ENCODE measurements at regions not wholly inside any gene's neighbourhood (a gene's known extent, or its start where the extent isn't known, plus 50 kb on each side); places are given as distances from the start of the nearest gene placed in this dataset.
"Not testable (repeated sequence)": the region's sequence is repeated elsewhere in the genome, so short reads cannot be mapped to it uniquely, and the experiment has no call there.

DNA sequence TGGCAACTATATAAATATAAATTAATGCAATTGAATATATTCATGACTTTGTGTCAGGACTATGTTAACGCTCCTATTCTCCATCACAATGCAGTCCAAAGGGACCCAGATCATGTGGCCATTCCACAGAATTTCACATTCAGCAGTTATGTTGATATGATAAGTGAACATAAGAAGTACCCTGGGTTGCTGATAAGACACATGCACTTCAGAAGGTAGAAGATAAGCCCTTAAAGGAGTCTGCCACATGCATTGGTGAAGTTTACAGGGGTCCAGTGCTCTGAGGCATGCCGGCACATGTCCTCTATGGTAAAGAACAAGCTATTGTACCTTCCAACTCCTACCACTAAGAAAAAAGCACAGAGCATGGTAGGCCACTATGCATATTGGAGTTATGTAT lies 76.4 kb downstream of the PHAX start:
- Histone ChIP-seq H3K27ac (no peak overlapping the region), H3K4me1 (replicated peaks) (0 out of 2 replicates have a peak, but pooled peaks cover 4% of the 10 kb centered on the region), H3K9me3 (replicated peaks) (no peaks in the 10 kb centered on the region), H3K4me3 (no peak overlapping the region), H3K36me3 (no peaks in the 10 kb centered on the region), H3K27me3 (replicated peaks) (no peaks in the 10 kb centered on the region)
- no peak for DNase-seq (ENCODE audit: low read depth in 1 of 2, low spot score in 2 of 2)

- no peaks in the 10 kb centered on the region for H3K9me3 ChIP-seq (replicated peaks)
- DNase-seq (ENCODE audit: low read depth in 1 of 2, low spot score in 2 of 2) = peak in 1 of 2 experiments; percentile 28
- H3K27me3 ChIP-seq (replicated peaks) = no peaks in the 10 kb centered on the region
- no peak overlapping the region for H3K27ac ChIP-seq
- no peak overlapping the region for H3K4me3 ChIP-seq
- 0 out of 2 replicates have a peak, but pooled peaks cover 4% of the 10 kb centered on the region for H3K4me1 ChIP-seq (replicated peaks)
- no peaks in the 10 kb centered on the region for H3K36me3 ChIP-seq
Observed at GRCh38 chr5:126680191-126680817, 79.6 kb downstream of the PHAX start.

GRCh38 chr5:126681314-126681713 lies 80.6 kb downstream of the PHAX start:
- not testable (repeated sequence) for H3K36me3 ChIP-seq; H3K4me1 ChIP-seq (replicated peaks); H3K9me3 ChIP-seq (replicated peaks); H3K4me3 ChIP-seq; DNase-seq (ENCODE audit: low read depth in 1 of 2, low spot score in 2 of 2); H3K27ac ChIP-seq; H3K27me3 ChIP-seq (replicated peaks)

DNA sequence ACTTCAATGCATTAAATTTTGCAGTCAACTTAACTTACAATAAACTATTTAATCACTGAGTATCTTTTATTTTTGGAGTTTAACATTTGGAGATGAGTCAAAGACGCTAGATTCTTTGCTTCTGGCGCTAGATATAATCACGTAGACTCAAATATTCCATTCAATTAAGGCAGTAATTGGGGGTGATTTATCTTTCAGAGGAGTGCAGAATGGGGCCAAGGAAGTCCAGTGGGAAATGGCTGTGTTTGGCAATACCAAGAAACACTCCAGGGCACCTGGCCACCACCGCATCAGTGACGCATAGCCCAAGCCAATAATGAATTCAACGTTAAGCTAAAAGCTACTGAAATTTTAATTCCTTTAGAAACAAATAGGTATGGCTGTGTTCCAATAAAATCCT lies 81.2 kb downstream of the PHAX start:
- no peak overlapping the region for H3K27ac ChIP-seq
- no peak for DNase-seq (ENCODE audit: low read depth in 1 of 2, low spot score in 2 of 2)
- H3K4me3 ChIP-seq = no peak overlapping the region
- 0 out of 2 replicates have a peak, but pooled peaks cover 4% of the 10 kb centered on the region for H3K4me1 ChIP-seq (replicated peaks)
- no peaks in the 10 kb centered on the region for H3K9me3 ChIP-seq (replicated peaks)
- no peaks in the 10 kb centered on the region for H3K36me3 ChIP-seq
- no peaks in the 10 kb centered on the region for H3K27me3 ChIP-seq (replicated peaks)

GRCh38 chr5:126682856-126683255 lies 82.1 kb downstream of the PHAX start:
- H3K4me1 ChIP-seq (replicated peaks) = 0 out of 2 replicates have a peak, but pooled peaks cover 4% of the 10 kb centered on the region
- H3K27ac ChIP-seq = no peak overlapping the region
- DNase-seq (ENCODE audit: low read depth in 1 of 2, low spot score in 2 of 2) = no peak
- H3K9me3 ChIP-seq (replicated peaks) = no peaks in the 10 kb centered on the region
- no peaks in the 10 kb centered on the region for H3K27me3 ChIP-seq (replicated peaks)
- H3K4me3 ChIP-seq = no peak overlapping the region
- H3K36me3 ChIP-seq = no peaks in the 10 kb centered on the region

GRCh38 chr5:126683912-126684311 lies 83.2 kb downstream of the PHAX start:
- Histone ChIP-seq H3K36me3 (no peaks in the 10 kb centered on the region), H3K4me1 (replicated peaks) (0 out of 2 replicates have a peak, but pooled peaks cover 4% of the 10 kb centered on the region), H3K4me3 (no peak overlapping the region), H3K9me3 (replicated peaks) (no peaks in the 10 kb centered on the region), H3K27ac (no peak overlapping the region), H3K27me3 (replicated peaks) (no peaks in the 10 kb centered on the region)
- no peak for DNase-seq (ENCODE audit: low read depth in 1 of 2, low spot score in 2 of 2)

DNA sequence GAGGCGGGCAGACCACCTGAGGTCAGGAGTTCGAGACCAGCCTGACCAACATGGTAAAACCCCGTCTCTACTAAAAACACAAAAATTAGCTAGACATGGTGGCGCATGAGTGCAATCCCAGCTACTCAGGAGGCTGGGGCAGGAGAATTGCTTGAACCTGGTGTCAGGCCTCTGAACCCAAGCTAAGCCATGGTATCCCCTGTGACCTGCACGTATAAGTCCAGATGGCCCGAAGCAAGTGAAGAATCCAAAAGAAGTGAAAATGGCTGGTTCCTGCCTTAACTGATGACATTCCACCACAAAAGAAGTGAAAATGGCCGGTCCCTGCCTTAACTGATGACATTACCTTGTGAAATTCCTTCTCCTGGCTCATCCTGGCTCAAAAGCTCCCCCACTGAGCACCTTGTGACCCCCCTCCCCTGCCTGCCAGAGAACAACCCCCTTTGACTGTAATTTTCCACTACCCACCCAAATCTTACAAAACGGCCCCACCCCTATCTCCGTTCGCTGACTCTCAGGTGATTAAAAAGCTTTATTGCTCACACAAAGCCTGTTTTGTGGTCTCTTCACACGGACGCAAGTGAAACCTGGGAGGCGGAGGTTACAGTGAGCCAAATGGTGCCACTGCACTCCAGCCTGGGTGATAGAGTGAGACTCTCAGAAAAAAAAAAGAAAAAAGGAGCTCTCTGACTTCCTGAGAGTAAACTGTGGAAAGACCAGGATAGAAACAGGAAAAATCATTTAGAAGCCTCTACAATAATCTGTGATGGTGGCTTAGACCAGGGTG lies 84.1 kb downstream of the PHAX start:
- not testable (repeated sequence) for H3K4me3 ChIP-seq; H3K27me3 ChIP-seq (replicated peaks); H3K36me3 ChIP-seq; H3K4me1 ChIP-seq (replicated peaks); H3K9me3 ChIP-seq (replicated peaks); H3K27ac ChIP-seq
- DNase-seq (ENCODE audit: low read depth in 1 of 2, low spot score in 2 of 2) = peak in 1 of 2 experiments; percentile 18

DNA sequence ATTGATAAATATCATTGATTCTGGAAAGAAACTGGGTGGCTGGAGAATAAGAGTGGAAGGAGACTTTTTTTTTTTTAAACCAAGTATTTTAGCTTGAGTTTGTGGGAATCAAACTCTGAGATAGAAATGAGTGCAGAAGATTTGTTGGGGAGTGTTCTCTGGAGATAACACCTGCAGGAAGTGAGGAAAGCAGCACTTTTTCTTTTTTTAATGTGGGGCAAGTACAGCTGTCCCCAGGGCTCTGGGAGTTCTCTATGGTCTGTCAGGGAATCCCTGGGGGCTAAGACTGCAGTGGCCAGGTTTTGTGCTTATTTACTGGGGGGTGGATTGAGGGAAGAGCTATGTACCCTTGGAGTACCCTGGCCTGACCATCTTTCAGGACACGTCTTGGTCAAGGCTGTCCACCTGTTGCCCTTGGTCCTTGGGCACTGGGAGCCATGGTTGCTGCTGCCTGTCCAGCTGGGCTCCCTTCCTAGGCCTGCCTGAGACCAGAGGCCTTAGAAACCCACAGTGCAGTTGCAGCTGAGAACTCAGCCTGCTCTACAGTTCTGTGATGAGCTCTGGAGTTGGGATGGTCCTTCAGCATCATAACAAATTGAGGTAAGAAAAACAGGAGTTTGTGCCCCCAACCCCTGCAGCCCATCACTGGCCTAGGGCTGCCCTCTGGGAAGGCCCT lies 85.8 kb downstream of the PHAX start:
- peak in 1 of 2 experiments; percentile 39 for DNase-seq (ENCODE audit: low read depth in 1 of 2, low spot score in 2 of 2)
- no peaks in the 10 kb centered on the region for H3K4me1 ChIP-seq (replicated peaks)
- H3K27ac ChIP-seq = no peak overlapping the region
- H3K36me3 ChIP-seq = no peaks in the 10 kb centered on the region
- no peak overlapping the region for H3K4me3 ChIP-seq
- no peaks in the 10 kb centered on the region for H3K9me3 ChIP-seq (replicated peaks)
- no peaks in the 10 kb centered on the region for H3K27me3 ChIP-seq (replicated peaks)

GRCh38 chr5:126692971-126693370 lies 84.0 kb upstream of the LMNB1 start:
- H3K27ac ChIP-seq = no peak overlapping the region
- H3K4me3 ChIP-seq = no peak overlapping the region
- no peaks in the 10 kb centered on the region for H3K9me3 ChIP-seq (replicated peaks)
- peaks cover 5% of the 10 kb centered on the region for H3K4me1 ChIP-seq (replicated peaks)
- H3K36me3 ChIP-seq = no peaks in the 10 kb centered on the region
- no peak for DNase-seq (ENCODE audit: low read depth in 1 of 2, low spot score in 2 of 2)
- H3K27me3 ChIP-seq (replicated peaks) = no peaks in the 10 kb centered on the region

DNA sequence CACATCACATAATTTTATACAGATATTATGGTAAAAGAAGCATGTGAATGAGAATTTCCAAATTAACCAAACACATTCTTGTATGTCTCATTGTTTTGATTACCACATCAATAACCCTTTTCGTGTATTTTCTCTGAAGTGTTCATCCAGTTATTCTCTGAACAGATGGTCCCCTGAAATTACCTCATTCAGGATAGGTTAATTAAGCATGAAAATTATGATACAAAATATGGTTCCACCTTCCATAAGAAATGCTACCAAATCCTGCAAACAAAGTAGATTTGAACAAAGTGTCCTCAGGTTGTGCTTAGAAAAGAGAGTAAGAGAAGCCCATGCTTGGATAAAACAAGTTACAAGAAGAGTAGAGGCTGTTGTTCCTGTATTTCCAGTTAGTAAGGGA lies 83.1 kb upstream of the LMNB1 start:
- H3K9me3 ChIP-seq (replicated peaks) = no peaks in the 10 kb centered on the region
- H3K4me1 ChIP-seq (replicated peaks) = peaks cover 5% of the 10 kb centered on the region
- DNase-seq (ENCODE audit: low read depth in 1 of 2, low spot score in 2 of 2) = no peak
- H3K27me3 ChIP-seq (replicated peaks) = no peaks in the 10 kb centered on the region
- H3K27ac ChIP-seq = no peak overlapping the region
- H3K4me3 ChIP-seq = no peak overlapping the region
- no peaks in the 10 kb centered on the region for H3K36me3 ChIP-seq

- H3K4me3 ChIP-seq = no peak overlapping the region
- no peak for DNase-seq (ENCODE audit: low read depth in 1 of 2, low spot score in 2 of 2)
- no peak overlapping the region for H3K27ac ChIP-seq
- no peaks in the 10 kb centered on the region for H3K36me3 ChIP-seq
- no peaks in the 10 kb centered on the region for H3K9me3 ChIP-seq (replicated peaks)
- H3K27me3 ChIP-seq (replicated peaks) = no peaks in the 10 kb centered on the region
- peaks cover 5% of the 10 kb centered on the region for H3K4me1 ChIP-seq (replicated peaks)
Observed at GRCh38 chr5:126694403-126694802, 82.5 kb upstream of the LMNB1 start.

- Histone ChIP-seq H3K27me3 (replicated peaks) (no peaks in the 10 kb centered on the region), H3K9me3 (replicated peaks) (no peaks in the 10 kb centered on the region), H3K4me3 (no peak overlapping the region), H3K4me1 (replicated peaks) (peaks cover 5% of the 10 kb centered on the region), H3K27ac (no peak overlapping the region), H3K36me3 (no peaks in the 10 kb centered on the region)
- DNase-seq (ENCODE audit: low read depth in 1 of 2, low spot score in 2 of 2) = no peak
Observed at GRCh38 chr5:126695091-126695490, 81.8 kb upstream of the LMNB1 start.

- no peaks in the 10 kb centered on the region for H3K36me3 ChIP-seq
- no peaks in the 10 kb centered on the region for H3K9me3 ChIP-seq (replicated peaks)
- H3K4me3 ChIP-seq = no peak overlapping the region
- DNase-seq (ENCODE audit: low read depth in 1 of 2, low spot score in 2 of 2) = no peak
- no peak overlapping the region for H3K27ac ChIP-seq
- H3K4me1 ChIP-seq (replicated peaks) = no peaks in the 10 kb centered on the region
- no peaks in the 10 kb centered on the region for H3K27me3 ChIP-seq (replicated peaks)
Observed at GRCh38 chr5:126707080-126707479, 69.9 kb upstream of the LMNB1 start.

DNA sequence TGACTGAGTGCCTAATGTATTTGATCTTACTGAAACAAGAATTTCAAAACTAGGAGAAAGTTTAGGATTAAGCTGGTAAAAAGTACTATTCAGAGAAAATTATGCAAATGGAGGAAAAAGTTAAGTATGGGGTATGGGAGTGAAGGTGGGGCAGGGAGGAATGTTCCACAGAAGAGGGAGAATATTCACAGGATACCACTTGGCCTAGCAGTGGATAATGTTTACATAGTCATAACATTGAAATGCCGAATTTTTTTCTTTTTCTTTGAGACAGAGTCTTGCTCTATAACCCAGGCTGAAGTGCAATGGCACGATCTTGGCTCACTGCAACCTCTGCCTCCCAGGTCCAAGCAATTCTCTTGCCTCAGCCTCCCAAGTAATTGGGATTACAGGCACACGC lies 61.2 kb upstream of the LMNB1 start:
- H3K4me1 ChIP-seq (replicated peaks) = peaks cover 21% of the 10 kb centered on the region
- H3K27me3 ChIP-seq (replicated peaks) = no peaks in the 10 kb centered on the region
- H3K9me3 ChIP-seq (replicated peaks) = no peaks in the 10 kb centered on the region
- no peak overlapping the region for H3K27ac ChIP-seq
- no peaks in the 10 kb centered on the region for H3K36me3 ChIP-seq
- H3K4me3 ChIP-seq = no peak overlapping the region
- peak in 1 of 2 experiments; percentile 1 for DNase-seq (ENCODE audit: low read depth in 1 of 2, low spot score in 2 of 2)

Measured in SJSA1 (cell line).